Vagina (tissue), 2 donors: ENCODE measurements at regions not wholly inside any gene's neighbourhood (a gene's known extent, or its start where the extent isn't known, plus 50 kb on each side); places are given as distances from the start of the nearest gene placed in this dataset.

Experiments used
- CTCF ChIP-seq, 3 experiments: fragments of 450-650 bp in 2 of 3; fragments of 200-600 bp in 1 of 3; sonication (generic) in 1 of 3; IDR thresholded peaks; one replicate each; pipeline ENCODE4 v1.5.1; 2017 to 2019; ENCODE audit warnings: antibody characterized with exemption in 3 of 3, mild to moderate bottlenecking in 2 of 3, moderate library complexity in 2 of 3
- POLR2A ChIP-seq, 2 donors: fragments of 450-650 bp; IDR thresholded peaks; one replicate each; pipeline ENCODE4 v1.6.1; 2017; ENCODE audit warnings: antibody characterized with exemption in 2 of 2, mild to moderate bottlenecking in 2 of 2, moderate library complexity in 2 of 2
- POLR2AphosphoS5 ChIP-seq, 2 donors: sonication (generic); formaldehyde crosslinking; IDR thresholded peaks; one replicate each; pipeline ENCODE4 v1.9.0; 2017; ENCODE audit warnings: antibody characterized with exemption in 2 of 2, mild to moderate bottlenecking in 2 of 2, low read depth in 1 of 2; ENCODE audit not compliant: insufficient read depth in 1 of 2

- no peak for TF ChIP-seq POLR2AphosphoS5 (IDR thresholded peaks at IDR 0.05; ENCODE audit: insufficient read depth in 1 of 2, low read depth in 1 of 2)
- TF ChIP-seq CTCF (IDR thresholded peaks at IDR 0.05): no peak
- TF ChIP-seq POLR2A (IDR thresholded peaks at IDR 0.05): no peak
Measured at GRCh38 chr10:64079341-64079740, 558.1 kb downstream of the REEP3 start.
